Ovary (tissue), 7 donors: ENCODE measurements at regions not wholly inside any gene's neighbourhood (a gene's known extent, or its start where the extent isn't known, plus 50 kb on each side); places are given as distances from the start of the nearest gene placed in this dataset.

Experiments used
- DNase-seq, 5 donors: peaks; one replicate each; pipeline ENCODE4 v3.0.0-alpha.2; 2019 to 2020
- H3K27ac ChIP-seq, 2 donors: fragments of 200-600 bp; one replicate each; pipeline versions ENCODE4 v1.5.1 to v1.8.0; 2019 to 2022
- H3K27me3 ChIP-seq: fragments of 200-600 bp; one replicate; pipeline ENCODE4 v1.8.0; 2022
- H3K36me3 ChIP-seq: fragments of 200-600 bp; sonication (generic); one replicate; pipeline ENCODE4 v1.5.1; 2019
- H3K4me1 ChIP-seq: one replicate; pipeline ENCODE4 v1.8.1; 2013; ENCODE audit warnings: mild to moderate bottlenecking, moderate library complexity; ENCODE audit not compliant: insufficient read depth
- H3K4me3 ChIP-seq: fragments of 200-600 bp; sonication (generic); one replicate; pipeline ENCODE4 v1.5.1; 2017
- H3K9me3 ChIP-seq, 2 donors: fragments of 200-600 bp in 1 of 2; sonication (generic) in 1 of 2; one replicate each; pipeline versions ENCODE4 v1.5.1 to v1.8.1; 2013 to 2019; ENCODE audit warnings: mild to moderate bottlenecking in 1 of 2, moderate library complexity in 1 of 2
- CTCF ChIP-seq, 3 donors: fragments of 450-650 bp in 2 of 3; fragments of 200-600 bp in 1 of 3; IDR thresholded peaks; one replicate each; pipeline versions ENCODE4 v1.5.1 to v1.8.0; 2016 to 2022; ENCODE audit warnings: antibody characterized with exemption in 3 of 3, mild to moderate bottlenecking in 1 of 3
- EP300 ChIP-seq: sonication (generic); formaldehyde crosslinking; IDR thresholded peaks from one replicate; pipeline ENCODE4 v1.6.1; 2017; ENCODE audit warnings: antibody characterized with exemption
- POLR2A ChIP-seq: fragments of 450-650 bp; IDR thresholded peaks from one replicate; pipeline ENCODE4 v1.6.1; 2017; ENCODE audit warnings: antibody characterized with exemption, mild to moderate bottlenecking, moderate library complexity
- WGBS, 3 donors: extraction: QIAGEN DNeasy Blood & Tissue Kit in 1 of 3; methylation state at CpG; one replicate each; pipeline versions ENCODE4 v1.1.5 to v1.1.7; 2013 to 2017; 5-methylcytosine and 5-hydroxymethylcytosine counted together
- intact Hi-C, 4 donors: fragments of 100-400 bp; cut with DNase I; formaldehyde crosslinking; loops; one replicate each; pipeline versions ENCODE4 v1.11.0 to v1.15.1; 2022 to 2023
- donor health status: DM: no; HTN: no; CAD: no; lungs with moderate emphysema.
- donor health status: DM: no; HTN: no; CAD: no.
- donor health status: Bipolar disorder and iron deficiency.
- donor health status: DM: no; HTN: no; CAD: no.
- donor health status: DM: yes; HTN: yes; CAD: no.

- no peak for DNase-seq
- no peak overlapping the region for H3K4me3 ChIP-seq
- TF ChIP-seq EP300 (no peak), CTCF (IDR thresholded peaks at IDR 0.05) (no peak), POLR2A (no peak)
- no peaks in the 10 kb centered on the region for H3K36me3 ChIP-seq
- H3K4me1 ChIP-seq, result no peaks in the 10 kb centered on the region
- intact Hi-C loops, result no loop called here
- H3K9me3 ChIP-seq, result no peaks in the 10 kb centered on the region
- H3K27me3 ChIP-seq, result no peaks in the 10 kb centered on the region
- 55 to 72% (median 66%) methylated on average over 3 of the region's 3 CpGs for WGBS, 3 donors
- H3K27ac ChIP-seq, result no peak overlapping the region
Measured at GRCh38 chr1:193631306-193631705, 444.9 kb upstream of the B3GALT2 start.

GRCh38 chr1:193629875-193630274 is 443.5 kb upstream of the B3GALT2 start:
- Histone ChIP-seq H3K4me3 (no peak overlapping the region), H3K4me1 (no peaks in the 10 kb centered on the region), H3K27ac (no peak overlapping the region), H3K27me3 (no peaks in the 10 kb centered on the region), H3K36me3 (no peaks in the 10 kb centered on the region), H3K9me3 (no peaks in the 10 kb centered on the region)
- no peak for DNase-seq
- intact Hi-C loops, result no loop called here
- WGBS, 3 donors, result 59 to 71% (median 69%) methylated on average over 3 of the region's 3 CpGs
- TF ChIP-seq EP300 (no peak), POLR2A (no peak), CTCF (IDR thresholded peaks at IDR 0.05) (no peak)

- DNase-seq, result no peak
- Histone ChIP-seq H3K9me3 (no peaks in the 10 kb centered on the region), H3K27ac (no peak overlapping the region), H3K4me1 (no peaks in the 10 kb centered on the region), H3K4me3 (no peak overlapping the region), H3K36me3 (no peaks in the 10 kb centered on the region), H3K27me3 (no peaks in the 10 kb centered on the region)
- TF ChIP-seq EP300 (no peak), CTCF (IDR thresholded peaks at IDR 0.05) (no peak), POLR2A (no peak)
- intact Hi-C loops, result no loop called here
- 81 to 90% (median 89%) methylated on average over 2 of the region's 2 CpGs for WGBS, 3 donors
Measured at GRCh38 chr1:193626695-193627094, 440.3 kb upstream of the B3GALT2 start.

GRCh38 chr1:193625255-193625654 is 438.8 kb upstream of the B3GALT2 start:
- TF ChIP-seq EP300, result no peak
- no peak for DNase-seq
- no peak overlapping the region for H3K27ac ChIP-seq
- WGBS, 3 donors, result 72 to 82% (median 73%) methylated on average over 4 of the region's 4 CpGs
- intact Hi-C loops, result no loop called here
- H3K9me3 ChIP-seq, result no peaks in the 10 kb centered on the region
- no peaks in the 10 kb centered on the region for H3K27me3 ChIP-seq
- H3K4me1 ChIP-seq, result no peaks in the 10 kb centered on the region
- H3K4me3 ChIP-seq, result no peak overlapping the region
- no peaks in the 10 kb centered on the region for H3K36me3 ChIP-seq

GRCh38 chr1:193619911-193620310 is 433.5 kb upstream of the B3GALT2 start:
- Histone ChIP-seq H3K4me3 (no peak overlapping the region), H3K27ac (no peak overlapping the region), H3K27me3 (no peaks in the 10 kb centered on the region), H3K36me3 (no peaks in the 10 kb centered on the region), H3K4me1 (no peaks in the 10 kb centered on the region), H3K9me3 (no peaks in the 10 kb centered on the region)
- no peak for DNase-seq
- intact Hi-C loops, result no loop called here
- TF ChIP-seq CTCF (IDR thresholded peaks at IDR 0.05) (no peak), POLR2A (no peak), EP300 (no peak)
- WGBS, 3 donors, result 95 to 98% (median 96%) methylated on average over 2 of the region's 2 CpGs
